Stomach (tissue), 8 donors: ENCODE measurements at regions not wholly inside any gene's neighbourhood (a gene's known extent, or its start where the extent isn't known, plus 50 kb on each side); places are given as distances from the start of the nearest gene placed in this dataset.

Experiments
- DNase-seq, 2 donors: peaks; one replicate each; pipeline versions ENCODE4 v3.0.0 to v3.0.0-alpha.2; 2013 to 2019
- H3K27ac ChIP-seq, 5 donors: fragments of 200-600 bp in 4 of 5; sonication (generic) in 4 of 5; one replicate each; pipeline ENCODE4 v1.5.1; 2013 to 2019; ENCODE audit warnings: mild to moderate bottlenecking in 1 of 5, moderate library complexity in 1 of 5
- H3K27me3 ChIP-seq, 3 donors: fragments of 200-600 bp; sonication (generic); one replicate each; pipeline ENCODE4 v1.5.1; 2017 to 2019; ENCODE audit warnings: mixed run types in 1 of 3
- H3K36me3 ChIP-seq, 4 donors: fragments of 200-600 bp; sonication (generic); 1 replicate in 3 of 4; 2 replicates in 1 of 4; pipeline ENCODE4 v1.5.1; 2016 to 2019
- H3K4me1 ChIP-seq, 4 donors: fragments of 200-600 bp; sonication (generic); one replicate each; pipeline ENCODE4 v1.5.1; 2016 to 2019
- H3K4me3 ChIP-seq, 4 donors: fragments of 200-600 bp; sonication (generic) in 3 of 4; one replicate each; pipeline ENCODE4 v1.5.1; 2016 to 2019; ENCODE audit warnings: mild to moderate bottlenecking in 1 of 4
- H3K9me3 ChIP-seq, 4 donors: fragments of 200-600 bp; sonication (generic); one replicate each; pipeline ENCODE4 v1.5.1; 2016 to 2019
- CTCF ChIP-seq, 7 experiments: fragments of 450-650 bp in 4 of 7; fragments of 200-600 bp in 3 of 7; sonication (generic) in 3 of 7; IDR thresholded peaks; one replicate each; pipeline ENCODE4 v1.5.1; 2016 to 2019; ENCODE audit warnings: antibody characterized with exemption in 7 of 7, control low read depth in 2 of 7, mild to moderate bottlenecking in 1 of 7
- EP300 ChIP-seq: sonication (generic); formaldehyde crosslinking; IDR thresholded peaks from one replicate; pipeline ENCODE4 v1.6.1; 2017; ENCODE audit warnings: antibody characterized with exemption
- POLR2A ChIP-seq, 4 donors: fragments of 450-650 bp; IDR thresholded peaks; one replicate each; pipeline ENCODE4 v1.6.1; 2016; ENCODE audit warnings: antibody characterized with exemption in 4 of 4, control low read depth in 2 of 4, mild to moderate bottlenecking in 1 of 4, moderate library complexity in 1 of 4
- POLR2AphosphoS5 ChIP-seq, 3 donors: sonication (generic); formaldehyde crosslinking; IDR thresholded peaks; one replicate each; pipeline ENCODE4 v1.6.1; 2016; ENCODE audit warnings: antibody characterized with exemption in 3 of 3
- WGBS, 5 donors: extraction: QIAGEN DNeasy Blood & Tissue Kit in 3 of 5; methylation state at CpG; one replicate each; pipeline versions ENCODE4 v1.1.5 to v1.1.7; 2013 to 2018; 5-methylcytosine and 5-hydroxymethylcytosine counted together
- intact Hi-C: fragments of 100-400 bp; cut with DNase I; formaldehyde crosslinking; loops from one replicate; pipeline ENCODE4 v1.15.1; 2023; ENCODE audit warnings: low total_unique reads
- donor health status: healthy with polysubstance abuse.
- donor health status: Bipolar disorder and iron deficiency.
- donor health status: healthy.

- Histone ChIP-seq H3K27ac (no peak overlapping the region), H3K4me3 (no peak overlapping the region), H3K4me1 (peaks cover 0 to 7% (median 0%) of the 10 kb centered on the region in 4 donors), H3K9me3 (no peaks in the 10 kb centered on the region), H3K36me3 (no peaks in the 10 kb centered on the region), H3K27me3 (peaks cover 0 to 34% (median 3%) of the 10 kb centered on the region in 3 donors)
- WGBS, 5 donors = 38 to 55% (median 45%) methylated on average over 14 of the region's 14 CpGs
- peak in 1 of 2 donors; percentile 55 for DNase-seq
- intact Hi-C loops = no loop called here
- TF ChIP-seq CTCF (IDR thresholded peaks at IDR 0.05) = no peak
- TF ChIP-seq POLR2A (IDR thresholded peaks at IDR 0.05) = no peak
- TF ChIP-seq EP300 = no peak
- no peak for TF ChIP-seq POLR2AphosphoS5 (IDR thresholded peaks at IDR 0.05)
These were observed 52.5 kb downstream of the KCNF1 start for GRCh38 chr2:10964052-10964790.

- peaks cover 0 to 44% (median 3%) of the 10 kb centered on the region in 3 donors for H3K27me3 ChIP-seq
- H3K9me3 ChIP-seq = no peaks in the 10 kb centered on the region
- no peak for DNase-seq
- no peak overlapping the region for H3K4me3 ChIP-seq
- intact Hi-C loops = no loop called here
- H3K27ac ChIP-seq = no peak overlapping the region
- TF ChIP-seq CTCF (IDR thresholded peaks at IDR 0.05) (no peak), POLR2A (IDR thresholded peaks at IDR 0.05) (no peak)
- WGBS, 5 donors = 89 to 94% (median 92%) methylated on average over 19 of the region's 19 CpGs
- H3K4me1 ChIP-seq = peaks cover 0 to 7% (median 0%) of the 10 kb centered on the region in 4 donors
- no peaks in the 10 kb centered on the region for H3K36me3 ChIP-seq
These were observed 53.6 kb downstream of the KCNF1 start for GRCh38 chr2:10965241-10965843.

GRCh38 chr2:10966056-10966455, 54.3 kb downstream of the KCNF1 start:
- Histone ChIP-seq H3K27ac (no peak overlapping the region), H3K4me1 (peaks cover 0 to 7% (median 0%) of the 10 kb centered on the region in 4 donors), H3K27me3 (peaks cover 0 to 47% (median 3%) of the 10 kb centered on the region in 3 donors), H3K9me3 (no peaks in the 10 kb centered on the region), H3K36me3 (no peaks in the 10 kb centered on the region), H3K4me3 (no peak overlapping the region)
- no peak for DNase-seq
- intact Hi-C loops = no loop called here
- no peak for TF ChIP-seq EP300
- TF ChIP-seq POLR2A (IDR thresholded peaks at IDR 0.05) = no peak
- no peak for TF ChIP-seq POLR2AphosphoS5 (IDR thresholded peaks at IDR 0.05)
- no peak for TF ChIP-seq CTCF (IDR thresholded peaks at IDR 0.05)
- WGBS, 5 donors = 68 to 95% (median 85%) methylated on average over 7 of the region's 7 CpGs

- TF ChIP-seq CTCF (IDR thresholded peaks at IDR 0.05) = no peak
- TF ChIP-seq POLR2A (IDR thresholded peaks at IDR 0.05) = no peak
- TF ChIP-seq EP300 = no peak
- no peak for TF ChIP-seq POLR2AphosphoS5 (IDR thresholded peaks at IDR 0.05)
- Histone ChIP-seq H3K27me3 (peaks cover 0 to 47% (median 3%) of the 10 kb centered on the region in 3 donors), H3K27ac (no peak overlapping the region), H3K4me3 (no peak overlapping the region), H3K4me1 (peaks cover 0 to 7% (median 0%) of the 10 kb centered on the region in 4 donors), H3K9me3 (no peaks in the 10 kb centered on the region), H3K36me3 (no peaks in the 10 kb centered on the region)
- DNase-seq = no peak
- intact Hi-C loops = no loop called here
- WGBS, 5 donors = 84 to 92% (median 87%) methylated on average over 11 to 13 of the region's 13 CpGs
These were observed 55.0 kb downstream of the KCNF1 start for GRCh38 chr2:10966741-10967140.
